Ishikawa (cell line): ENCODE measurements at regions not wholly inside any gene's neighbourhood (a gene's known extent, or its start where the extent isn't known, plus 50 kb on each side); places are given as distances from the start of the nearest gene placed in this dataset.

ENCODE experiments used
- EP300 ChIP-seq: IDR thresholded peaks from 2 replicates; pipeline ENCODE4 v1.6.1; 2012; ENCODE audit warnings: borderline replicate concordance
- TF ChIP-seq, protein P1 (sequence below): IDR thresholded peaks from 2 replicates; pipeline ENCODE4 v1.6.1; 2012

DNA sequence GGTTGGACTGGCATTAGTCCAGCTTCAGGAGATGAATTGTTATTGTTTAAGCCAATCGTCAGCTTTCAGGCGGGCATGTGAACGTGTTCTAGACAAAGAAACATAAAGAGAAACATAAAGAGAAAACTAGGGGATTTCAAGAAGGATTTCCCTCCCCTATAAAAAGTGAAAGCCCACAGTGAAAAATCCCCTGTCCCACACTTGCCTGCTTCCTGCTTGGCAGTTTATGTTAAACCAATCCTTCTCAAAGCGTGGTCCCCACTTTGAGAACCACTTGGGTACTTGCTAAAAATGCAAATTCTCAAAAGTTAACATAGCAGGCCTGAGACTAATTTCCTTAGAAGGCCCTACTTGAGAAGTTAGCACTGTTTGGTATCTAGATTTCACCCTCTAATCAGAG lies 293.0 kb upstream of the SOX14 start:
- TF ChIP-seq EP300: no peak
- TF ChIP-seq, protein P1, sequence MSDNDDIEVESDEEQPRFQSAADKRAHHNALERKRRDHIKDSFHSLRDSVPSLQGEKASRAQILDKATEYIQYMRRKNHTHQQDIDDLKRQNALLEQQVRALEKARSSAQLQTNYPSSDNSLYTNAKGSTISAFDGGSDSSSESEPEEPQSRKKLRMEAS: no peak
